ENCODE measurements at regions not wholly inside any gene's neighbourhood (a gene's known extent, or its start where the extent isn't known, plus 50 kb on each side); places are given as distances from the start of the nearest gene placed in this dataset.

GRCh38 chr15:29600262-29600661 is 222.0 kb downstream of the TJP1 start:
- TF ChIP-seq POLR2AphosphoS5 (IDR thresholded peaks at IDR 0.05), result no peak
- no peak for TF ChIP-seq CTCF (IDR thresholded peaks at IDR 0.05)
- TF ChIP-seq POLR2A (IDR thresholded peaks at IDR 0.05), result no peak
- TF ChIP-seq EP300 (IDR thresholded peaks at IDR 0.05; ENCODE audit: low read depth), result no peak
